B cell (primary cell): ENCODE measurements at regions not wholly inside any gene's neighbourhood (a gene's known extent, or its start where the extent isn't known, plus 50 kb on each side); places are given as distances from the start of the nearest gene placed in this dataset.

Experiments used
- ATAC-seq: fragments of 200-7000 bp; cut with Tn5 transposase; one replicate; pipeline ENCODE4 v1.10.0; 2021; ENCODE audit warnings: low read depth, mild to moderate bottlenecking, moderate number of reproducible peaks, moderate library complexity
- CTCF ChIA-PET: fragments of 350-600 bp; sonication (Branson Sonifier 250); formaldehyde crosslinking; loops from one replicate; lab custom pipeline; 2021; ENCODE audit warnings: antibody characterized with exemption, inconsistent platforms; lab: Charles Lee
- POLR2A ChIA-PET: fragments of 350-600 bp; sonication (Branson Sonifier 250); formaldehyde crosslinking; loops from one replicate; lab custom pipeline; 2021; ENCODE audit warnings: antibody characterized with exemption; lab: Charles Lee
- DNase-seq: peaks from one replicate; pipeline ENCODE4 v3.0.0; 2013
- H2AFZ ChIP-seq: 2 replicates; pipeline ENCODE4 v1.6.1; 2012; ENCODE audit warnings: mild to moderate bottlenecking, low read depth, low read length; ENCODE audit not compliant: insufficient read depth, poor library complexity, severe bottlenecking
- H3K27ac ChIP-seq, 2 donors: 1 replicate in 1 of 2; 2 replicates in 1 of 2; pipeline ENCODE4 v1.5.1; 2012 to 2013; ENCODE audit warnings: low read length in 2 of 2, mild to moderate bottlenecking in 2 of 2, moderate library complexity in 1 of 2
- H3K27me3 ChIP-seq, 4 experiments: fragments of 200-600 bp in 1 of 4; sonication (generic) in 1 of 4; replicated peaks in 1 of 4; 1 replicate in 2 of 4; 2 replicates in 2 of 4; pipeline versions ENCODE4 v1.6.1 to v1.7.0; 2013 to 2016; ENCODE audit warnings: low read length in 3 of 4, mild to moderate bottlenecking in 2 of 4, mixed read lengths in 1 of 4, moderate library complexity in 1 of 4; ENCODE audit not compliant: insufficient read depth in 4 of 4, control insufficient read depth in 3 of 4; ENCODE audit errors: control extremely low read depth in 1 of 4
- H3K36me3 ChIP-seq, 2 experiments: replicated peaks in 1 of 2; 1 replicate in 1 of 2; 2 replicates in 1 of 2; pipeline versions ENCODE4 v1.6.1 to v1.7.1; 2013; ENCODE audit warnings: low read length in 1 of 2; ENCODE audit not compliant: insufficient read depth in 2 of 2, control insufficient read depth in 1 of 2; ENCODE audit errors: control extremely low read depth in 1 of 2, extremely low read depth in 1 of 2
- H3K4me1 ChIP-seq, 2 donors: fragments of 200-600 bp in 1 of 2; sonication (generic) in 1 of 2; 1 replicate in 1 of 2; 2 replicates in 1 of 2; pipeline versions ENCODE4 v1.5.1 to v1.6.1; 2013 to 2017; ENCODE audit warnings: low read length in 2 of 2; ENCODE audit not compliant: control insufficient read depth in 2 of 2, insufficient read depth in 2 of 2
- H3K4me2 ChIP-seq: replicated peaks from 2 replicates; pipeline ENCODE3; 2012; ENCODE audit warnings: mild to moderate bottlenecking, low read depth, low read length; ENCODE audit not compliant: poor library complexity, severe bottlenecking
- H3K4me3 ChIP-seq, 5 experiments: fragments of 200-600 bp in 1 of 5; sonication (generic) in 1 of 5; 1 replicate in 3 of 5; 2 replicates in 2 of 5; pipeline versions ENCODE4 v1.5.1 to v1.7.0; 2011 to 2016; ENCODE audit warnings: low read length in 4 of 5, mild to moderate bottlenecking in 4 of 5, low read depth in 2 of 5, control low read depth in 1 of 5, moderate library complexity in 1 of 5; ENCODE audit not compliant: insufficient read depth in 1 of 5; ENCODE audit errors: control extremely low read depth in 1 of 5, extremely low read depth in 1 of 5
- H3K79me2 ChIP-seq: fragments of 200-600 bp; sonication (generic); one replicate; pipeline ENCODE4 v1.6.0; 2016; ENCODE audit warnings: low read length; ENCODE audit not compliant: control insufficient read depth, insufficient read depth
- H3K9ac ChIP-seq: fragments of 200-600 bp; sonication (generic); 2 replicates; pipeline ENCODE4 v1.6.1; 2017; ENCODE audit warnings: mild to moderate bottlenecking, low read length, moderate library complexity
- H3K9me3 ChIP-seq, 3 donors: one replicate each; pipeline versions ENCODE4 v1.6.1 to v1.7.1; 2013; ENCODE audit warnings: low read length in 2 of 3; ENCODE audit not compliant: control insufficient read depth in 2 of 3, insufficient read depth in 1 of 3; ENCODE audit errors: control extremely low read depth in 1 of 3
- H4K20me1 ChIP-seq: 2 replicates; pipeline ENCODE4 v1.6.0; 2012; ENCODE audit warnings: mild to moderate bottlenecking, low read length; ENCODE audit not compliant: insufficient read depth, control insufficient read depth, poor library complexity, severe bottlenecking
- H3K27ac Mint-ChIP-seq: one replicate; pipeline ENCODE4 v1.8.0; 2021; ENCODE audit warnings: mixed read lengths
- H3K27me3 Mint-ChIP-seq: one replicate; pipeline ENCODE4 v1.8.0; 2021; ENCODE audit warnings: mixed read lengths
- H3K4me1 Mint-ChIP-seq: one replicate; pipeline ENCODE4 v1.8.0; 2021; ENCODE audit warnings: mixed read lengths
- H3K4me3 Mint-ChIP-seq: one replicate; pipeline ENCODE4 v1.8.0; 2021; ENCODE audit warnings: mixed read lengths
- H3K9me3 Mint-ChIP-seq: one replicate; pipeline ENCODE4 v1.8.0; 2022; ENCODE audit warnings: mixed read lengths; ENCODE audit not compliant: insufficient read depth
- CTCF ChIP-seq: fragments of 200-600 bp; IDR thresholded peaks from one replicate; pipeline ENCODE4 v1.8.0; 2022; ENCODE audit warnings: antibody characterized with exemption, mild to moderate bottlenecking
- EZH2 ChIP-seq: IDR thresholded peaks from 2 replicates; pipeline ENCODE4 v1.6.1; 2012; ENCODE audit warnings: borderline replicate concordance, low read depth, mild to moderate bottlenecking, moderate library complexity, low read length; ENCODE audit not compliant: insufficient read depth, poor library complexity, severe bottlenecking
- WGBS: methylation state at CpG from one replicate; pipeline ENCODE4 v1.1.5; 2013; ENCODE audit warnings: missing lambda C conversion rate; ENCODE audit not compliant: insufficient coverage; 5-methylcytosine and 5-hydroxymethylcytosine counted together
- intact Hi-C: fragments of 100-400 bp; cut with micrococcal nuclease; formaldehyde crosslinking; loops from one replicate; pipeline ENCODE4 v1.10.0; 2022

GRCh38 chr3:168534761-168535160 is 439.0 kb upstream of the GOLIM4 start:
- Histone ChIP-seq H3K79me2 (no peaks in the 10 kb centered on the region), H2AFZ (no peak overlapping the region), H3K4me2 (no peak overlapping the region), H3K9me3 (no peaks in the 10 kb centered on the region), H3K36me3 (no peaks in the 10 kb centered on the region), H3K27ac (no peak overlapping the region), H4K20me1 (no peaks in the 10 kb centered on the region), H3K27me3 (peaks cover 0 to 2% (median 0%) of the 10 kb centered on the region in 4 experiments), H3K4me3 (no peak overlapping the region), H3K4me1 (no peaks in the 10 kb centered on the region), H3K9ac (no peak overlapping the region)
- Mint-ChIP-seq H3K4me3 (no peak overlapping the region), H3K4me1 (no peaks in the 10 kb centered on the region), H3K27ac (no peak overlapping the region), H3K27me3 (no peaks in the 10 kb centered on the region), H3K9me3 (no peaks in the 10 kb centered on the region)
- no peak for DNase-seq
- ChIA-PET CTCF (no interaction called here), POLR2A (no interaction called here)
- no CpG with 5 or more reads among the region's 3 CpGs for WGBS
- TF ChIP-seq CTCF (no peak), EZH2 (no peak)
- intact Hi-C loops: no loop called here
- no peak for ATAC-seq

DNA sequence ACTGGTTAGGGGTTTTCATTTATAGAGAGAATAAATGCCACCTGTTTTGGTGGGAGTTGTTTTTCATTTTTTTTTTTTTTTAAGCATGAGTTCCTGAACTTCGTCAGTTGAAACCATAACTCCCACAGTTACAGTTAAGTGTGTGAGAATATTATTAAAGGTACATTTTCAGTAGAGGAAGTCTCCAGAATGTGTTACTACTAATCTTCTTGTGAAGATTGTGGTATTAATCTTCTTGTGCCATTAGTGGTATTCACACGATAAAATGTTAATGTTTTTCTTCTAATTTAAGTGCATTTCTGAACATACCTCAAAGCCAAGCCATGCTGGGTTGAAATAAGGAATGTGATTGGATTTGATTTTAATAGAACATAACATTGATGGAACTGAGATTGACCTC is 437.9 kb upstream of the GOLIM4 start:
- WGBS: no CpG with 5 or more reads among the region's 2 CpGs
- Histone ChIP-seq H3K4me2 (no peak overlapping the region), H3K79me2 (no peaks in the 10 kb centered on the region), H3K9me3 (no peaks in the 10 kb centered on the region), H4K20me1 (no peaks in the 10 kb centered on the region), H3K36me3 (no peaks in the 10 kb centered on the region), H3K4me3 (no peak overlapping the region), H2AFZ (no peak overlapping the region), H3K27ac (no peak overlapping the region), H3K27me3 (peaks cover 0 to 2% (median 0%) of the 10 kb centered on the region in 4 experiments), H3K9ac (no peak overlapping the region), H3K4me1 (no peaks in the 10 kb centered on the region)
- Mint-ChIP-seq H3K27ac (no peak overlapping the region), H3K4me3 (no peak overlapping the region), H3K4me1 (no peaks in the 10 kb centered on the region), H3K9me3 (no peaks in the 10 kb centered on the region), H3K27me3 (no peaks in the 10 kb centered on the region)
- POLR2A ChIA-PET: no interaction called here
- intact Hi-C loops: no loop called here
- DNase-seq (no peak), ATAC-seq (no peak)
- CTCF ChIA-PET: no interaction called here
- TF ChIP-seq EZH2 (no peak), CTCF (no peak)
